ENCODE measurements at regions not wholly inside any gene's neighbourhood (a gene's known extent, or its start where the extent isn't known, plus 50 kb on each side); places are given as distances from the start of the nearest gene placed in this dataset.

DNA sequence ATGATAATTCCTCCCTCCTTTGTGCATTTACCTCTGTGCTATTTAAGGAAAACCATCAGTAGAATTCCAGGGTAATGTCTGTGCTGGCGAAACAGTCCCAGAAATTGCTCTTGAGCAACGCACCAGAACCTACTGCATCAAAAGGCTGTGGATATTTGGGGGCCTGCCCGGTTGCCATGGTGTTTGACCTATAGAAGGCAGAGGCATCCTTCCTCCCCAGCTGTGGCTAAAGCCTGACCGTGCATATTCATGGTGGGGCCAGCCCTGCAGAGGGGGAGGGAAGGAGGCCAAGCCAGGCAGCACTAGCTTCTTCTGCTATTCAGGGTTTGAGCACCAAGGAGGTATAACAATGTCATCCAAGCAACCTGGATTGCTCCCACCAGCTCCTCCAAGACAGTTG lies 215.0 kb upstream of the E2F8 start:
- TF ChIP-seq, protein P1, sequence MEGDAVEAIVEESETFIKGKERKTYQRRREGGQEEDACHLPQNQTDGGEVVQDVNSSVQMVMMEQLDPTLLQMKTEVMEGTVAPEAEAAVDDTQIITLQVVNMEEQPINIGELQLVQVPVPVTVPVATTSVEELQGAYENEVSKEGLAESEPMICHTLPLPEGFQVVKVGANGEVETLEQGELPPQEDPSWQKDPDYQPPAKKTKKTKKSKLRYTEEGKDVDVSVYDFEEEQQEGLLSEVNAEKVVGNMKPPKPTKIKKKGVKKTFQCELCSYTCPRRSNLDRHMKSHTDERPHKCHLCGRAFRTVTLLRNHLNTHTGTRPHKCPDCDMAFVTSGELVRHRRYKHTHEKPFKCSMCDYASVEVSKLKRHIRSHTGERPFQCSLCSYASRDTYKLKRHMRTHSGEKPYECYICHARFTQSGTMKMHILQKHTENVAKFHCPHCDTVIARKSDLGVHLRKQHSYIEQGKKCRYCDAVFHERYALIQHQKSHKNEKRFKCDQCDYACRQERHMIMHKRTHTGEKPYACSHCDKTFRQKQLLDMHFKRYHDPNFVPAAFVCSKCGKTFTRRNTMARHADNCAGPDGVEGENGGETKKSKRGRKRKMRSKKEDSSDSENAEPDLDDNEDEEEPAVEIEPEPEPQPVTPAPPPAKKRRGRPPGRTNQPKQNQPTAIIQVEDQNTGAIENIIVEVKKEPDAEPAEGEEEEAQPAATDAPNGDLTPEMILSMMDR (conservative IDR thresholded peaks at IDR 0.05; ENCODE audit: low read depth, low read length), result no peak
- TF ChIP-seq EZH2 (IDR thresholded peaks at IDR 0.05; ENCODE audit: borderline replicate concordance, low read depth, low read length, poor library complexity, severe bottlenecking), result no peak

Measured in A673 (cell line).